ENCODE measurements at regions not wholly inside any gene's neighbourhood (a gene's known extent, or its start where the extent isn't known, plus 50 kb on each side); places are given as distances from the start of the nearest gene placed in this dataset.

DNA sequence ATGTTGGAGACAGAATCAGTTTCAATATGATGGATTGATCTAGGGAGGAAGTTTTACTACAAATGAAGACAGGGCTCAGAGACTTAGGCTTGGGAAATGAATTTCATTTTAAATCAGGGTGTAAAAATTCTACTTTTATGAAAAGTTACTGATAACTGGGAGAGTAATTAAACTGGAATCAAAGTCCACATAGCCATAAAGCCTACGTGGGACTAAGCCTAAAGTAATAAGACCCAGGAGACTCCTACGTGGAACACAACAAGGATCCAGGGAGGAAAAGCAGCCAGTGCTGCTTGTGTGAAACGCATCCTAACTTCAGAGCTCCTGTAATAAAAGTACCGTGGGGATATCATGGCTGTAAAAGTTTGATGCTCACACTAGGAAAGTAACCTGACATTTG, 152.0 kb upstream of the MYO16 start:
- H2AFZ ChIP-seq (ENCODE audit: low read length): no peak overlapping the region
- H3K36me3 ChIP-seq (replicated peaks in 1 of 2; ENCODE audit: control insufficient read depth in 1 of 2, insufficient read depth in 2 of 2, low read length in 2 of 2): no peaks in the 10 kb centered on the region
- no peak overlapping the region for H3K4me3 ChIP-seq (replicated peaks in 1 of 3; ENCODE audit: insufficient read depth in 1 of 3, low read depth in 2 of 3, low read length in 3 of 3)
- in situ Hi-C loops (cut with HindIII; ENCODE audit: extremely low pct_ligation_motif_present, low pct_unique_long_range_greater_than_20kb): no loop called here
- DNase-seq (ENCODE audit: low spot score): no peak
- H3K27ac ChIP-seq (ENCODE audit: extremely low read length, insufficient read depth, low read length): no peak overlapping the region
- H3K9ac ChIP-seq (ENCODE audit: insufficient read depth, low read depth, low read length): no peak overlapping the region
- FAIRE-seq: no peak
- no peaks in the 10 kb centered on the region for H3K4me1 ChIP-seq (ENCODE audit: insufficient read depth, low read length)
- no peaks in the 10 kb centered on the region for H3K79me2 ChIP-seq (ENCODE audit: insufficient read depth, low read length)
- intact Hi-C loops (cut with micrococcal nuclease; ENCODE audit: unreplicated experiment): no loop called here
- ChIA-PET CTCF (ENCODE audit: low intra/inter-chr PET ratio, low total read pairs) (no interaction called here), POLR2A (no interaction called here)
- H3K4me2 ChIP-seq (ENCODE audit: low read depth, low read length): no peak overlapping the region
- TF ChIP-seq, protein P1, sequence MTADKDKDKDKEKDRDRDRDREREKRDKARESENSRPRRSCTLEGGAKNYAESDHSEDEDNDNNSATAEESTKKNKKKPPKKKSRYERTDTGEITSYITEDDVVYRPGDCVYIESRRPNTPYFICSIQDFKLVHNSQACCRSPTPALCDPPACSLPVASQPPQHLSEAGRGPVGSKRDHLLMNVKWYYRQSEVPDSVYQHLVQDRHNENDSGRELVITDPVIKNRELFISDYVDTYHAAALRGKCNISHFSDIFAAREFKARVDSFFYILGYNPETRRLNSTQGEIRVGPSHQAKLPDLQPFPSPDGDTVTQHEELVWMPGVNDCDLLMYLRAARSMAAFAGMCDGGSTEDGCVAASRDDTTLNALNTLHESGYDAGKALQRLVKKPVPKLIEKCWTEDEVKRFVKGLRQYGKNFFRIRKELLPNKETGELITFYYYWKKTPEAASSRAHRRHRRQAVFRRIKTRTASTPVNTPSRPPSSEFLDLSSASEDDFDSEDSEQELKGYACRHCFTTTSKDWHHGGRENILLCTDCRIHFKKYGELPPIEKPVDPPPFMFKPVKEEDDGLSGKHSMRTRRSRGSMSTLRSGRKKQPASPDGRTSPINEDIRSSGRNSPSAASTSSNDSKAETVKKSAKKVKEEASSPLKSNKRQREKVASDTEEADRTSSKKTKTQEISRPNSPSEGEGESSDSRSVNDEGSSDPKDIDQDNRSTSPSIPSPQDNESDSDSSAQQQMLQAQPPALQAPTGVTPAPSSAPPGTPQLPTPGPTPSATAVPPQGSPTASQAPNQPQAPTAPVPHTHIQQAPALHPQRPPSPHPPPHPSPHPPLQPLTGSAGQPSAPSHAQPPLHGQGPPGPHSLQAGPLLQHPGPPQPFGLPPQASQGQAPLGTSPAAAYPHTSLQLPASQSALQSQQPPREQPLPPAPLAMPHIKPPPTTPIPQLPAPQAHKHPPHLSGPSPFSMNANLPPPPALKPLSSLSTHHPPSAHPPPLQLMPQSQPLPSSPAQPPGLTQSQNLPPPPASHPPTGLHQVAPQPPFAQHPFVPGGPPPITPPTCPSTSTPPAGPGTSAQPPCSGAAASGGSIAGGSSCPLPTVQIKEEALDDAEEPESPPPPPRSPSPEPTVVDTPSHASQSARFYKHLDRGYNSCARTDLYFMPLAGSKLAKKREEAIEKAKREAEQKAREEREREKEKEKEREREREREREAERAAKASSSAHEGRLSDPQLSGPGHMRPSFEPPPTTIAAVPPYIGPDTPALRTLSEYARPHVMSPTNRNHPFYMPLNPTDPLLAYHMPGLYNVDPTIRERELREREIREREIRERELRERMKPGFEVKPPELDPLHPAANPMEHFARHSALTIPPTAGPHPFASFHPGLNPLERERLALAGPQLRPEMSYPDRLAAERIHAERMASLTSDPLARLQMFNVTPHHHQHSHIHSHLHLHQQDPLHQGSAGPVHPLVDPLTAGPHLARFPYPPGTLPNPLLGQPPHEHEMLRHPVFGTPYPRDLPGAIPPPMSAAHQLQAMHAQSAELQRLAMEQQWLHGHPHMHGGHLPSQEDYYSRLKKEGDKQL (CRISPR knock-in tag; IDR thresholded peaks at IDR 0.05; ENCODE audit: low read depth): no peak
- TF ChIP-seq SAFB2 (CRISPR knock-in tag; IDR thresholded peaks at IDR 0.05; ENCODE audit: borderline replicate concordance, low read depth): no peak
- BruUV-seq (replicated peaks): no TSS peak
- H3K9me3 ChIP-seq (ENCODE audit: low read length): peaks cover 8% of the 10 kb centered on the region; the same call in 1 of the 2 replicates
- no peaks in the 10 kb centered on the region; a peak in 1 of 5 replicates for H3K27me3 ChIP-seq (ENCODE audit: control insufficient read depth in 1 of 2, insufficient read depth in 2 of 2, low read length in 2 of 2)
- no peak for ATAC-seq
- 3% methylated on average over 4 of the region's 4 CpGs for WGBS (ENCODE audit: low lambda C conversion rate)
- no peaks in the 10 kb centered on the region for H4K20me1 ChIP-seq (ENCODE audit: insufficient read depth, low read length)

DNA sequence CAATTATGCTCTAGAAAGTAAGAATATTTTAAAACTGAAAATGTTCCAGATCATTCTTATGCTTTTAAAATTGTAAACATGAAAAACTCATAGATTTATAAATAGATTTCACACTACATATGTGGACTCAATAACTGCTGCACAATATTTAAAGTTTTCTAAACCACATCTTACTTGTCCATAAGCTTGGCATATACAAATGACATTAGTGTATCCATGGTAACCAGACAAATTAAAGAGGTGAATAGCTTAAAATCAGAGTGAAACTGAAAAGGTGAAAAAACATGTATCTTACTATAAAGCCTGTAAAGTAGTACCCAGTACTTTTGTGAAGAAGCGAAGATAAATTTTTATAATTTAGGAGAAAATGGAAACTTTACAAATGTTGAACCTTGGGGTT, 151.2 kb upstream of the MYO16 start:
- no peaks in the 10 kb centered on the region for H3K79me2 ChIP-seq (ENCODE audit: insufficient read depth, low read length)
- H2AFZ ChIP-seq (ENCODE audit: low read length): no peak overlapping the region
- no peak overlapping the region for H3K4me2 ChIP-seq (ENCODE audit: low read depth, low read length)
- H3K27me3 ChIP-seq (ENCODE audit: control insufficient read depth in 1 of 2, insufficient read depth in 2 of 2, low read length in 2 of 2): no peaks in the 10 kb centered on the region; a peak in 1 of 5 replicates
- no peak overlapping the region for H3K9ac ChIP-seq (ENCODE audit: insufficient read depth, low read depth, low read length)
- 0% methylated on average over 1 of the region's 1 CpG for WGBS (ENCODE audit: low lambda C conversion rate)
- POLR2A ChIA-PET: no interaction called here
- no peak for DNase-seq (ENCODE audit: low spot score)
- H4K20me1 ChIP-seq (ENCODE audit: insufficient read depth, low read length): no peaks in the 10 kb centered on the region
- ATAC-seq: no peak
- no peaks in the 10 kb centered on the region; the same call in 1 of the 2 replicates for H3K9me3 ChIP-seq (ENCODE audit: low read length)
- no peaks in the 10 kb centered on the region for H3K4me1 ChIP-seq (ENCODE audit: insufficient read depth, low read length)
- no TSS peak for BruUV-seq (replicated peaks)
- intact Hi-C loops (cut with micrococcal nuclease; ENCODE audit: unreplicated experiment): no loop called here
- H3K36me3 ChIP-seq (replicated peaks in 1 of 2; ENCODE audit: control insufficient read depth in 1 of 2, insufficient read depth in 2 of 2, low read length in 2 of 2): no peaks in the 10 kb centered on the region
- in situ Hi-C loops (cut with HindIII; ENCODE audit: extremely low pct_ligation_motif_present, low pct_unique_long_range_greater_than_20kb): no loop called here
- no peak overlapping the region for H3K4me3 ChIP-seq (replicated peaks in 1 of 3; ENCODE audit: insufficient read depth in 1 of 3, low read depth in 2 of 3, low read length in 3 of 3)
- no peak overlapping the region for H3K27ac ChIP-seq (ENCODE audit: extremely low read length, insufficient read depth, low read length)
- CTCF ChIA-PET (ENCODE audit: low intra/inter-chr PET ratio, low total read pairs): no interaction called here
- FAIRE-seq: no peak
- TF ChIP-seq, protein P2, sequence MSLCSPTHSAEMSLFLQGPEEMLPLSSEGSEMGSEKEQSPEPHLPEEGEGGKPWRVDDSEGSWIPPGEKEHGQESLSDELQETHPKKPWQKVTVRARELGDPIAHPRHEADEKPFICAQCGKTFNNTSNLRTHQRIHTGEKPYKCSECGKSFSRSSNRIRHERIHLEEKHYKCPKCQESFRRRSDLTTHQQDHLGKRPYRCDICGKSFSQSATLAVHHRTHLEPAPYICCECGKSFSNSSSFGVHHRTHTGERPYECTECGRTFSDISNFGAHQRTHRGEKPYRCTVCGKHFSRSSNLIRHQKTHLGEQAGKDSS (CRISPR knock-in tag; IDR thresholded peaks at IDR 0.05; ENCODE audit: borderline replicate concordance, low read depth): no peak
- TF ChIP-seq JUNB (CRISPR knock-in tag; IDR thresholded peaks at IDR 0.05; ENCODE audit: borderline replicate concordance): no peak
- TF ChIP-seq, protein P3, sequence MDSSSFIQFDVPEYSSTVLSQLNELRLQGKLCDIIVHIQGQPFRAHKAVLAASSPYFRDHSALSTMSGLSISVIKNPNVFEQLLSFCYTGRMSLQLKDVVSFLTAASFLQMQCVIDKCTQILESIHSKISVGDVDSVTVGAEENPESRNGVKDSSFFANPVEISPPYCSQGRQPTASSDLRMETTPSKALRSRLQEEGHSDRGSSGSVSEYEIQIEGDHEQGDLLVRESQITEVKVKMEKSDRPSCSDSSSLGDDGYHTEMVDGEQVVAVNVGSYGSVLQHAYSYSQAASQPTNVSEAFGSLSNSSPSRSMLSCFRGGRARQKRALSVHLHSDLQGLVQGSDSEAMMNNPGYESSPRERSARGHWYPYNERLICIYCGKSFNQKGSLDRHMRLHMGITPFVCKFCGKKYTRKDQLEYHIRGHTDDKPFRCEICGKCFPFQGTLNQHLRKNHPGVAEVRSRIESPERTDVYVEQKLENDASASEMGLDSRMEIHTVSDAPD (CRISPR knock-in tag; IDR thresholded peaks at IDR 0.05): no peak
- TF ChIP-seq ZNF557 (CRISPR knock-in tag; IDR thresholded peaks at IDR 0.05): no peak
- TF ChIP-seq, protein P4, sequence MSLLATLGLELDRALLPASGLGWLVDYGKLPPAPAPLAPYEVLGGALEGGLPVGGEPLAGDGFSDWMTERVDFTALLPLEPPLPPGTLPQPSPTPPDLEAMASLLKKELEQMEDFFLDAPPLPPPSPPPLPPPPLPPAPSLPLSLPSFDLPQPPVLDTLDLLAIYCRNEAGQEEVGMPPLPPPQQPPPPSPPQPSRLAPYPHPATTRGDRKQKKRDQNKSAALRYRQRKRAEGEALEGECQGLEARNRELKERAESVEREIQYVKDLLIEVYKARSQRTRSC (CRISPR knock-in tag; IDR thresholded peaks at IDR 0.05; ENCODE audit: low read depth): no peak
- no peak for TF ChIP-seq GABPB1 (CRISPR knock-in tag; IDR thresholded peaks at IDR 0.05)
- no peak for TF ChIP-seq MED1 (CRISPR knock-in tag; IDR thresholded peaks at IDR 0.05)
- no peak for TF ChIP-seq MAZ (IDR thresholded peaks at IDR 0.05; ENCODE audit: borderline replicate concordance, low read depth, low read length)
- no peak for TF ChIP-seq MAZ (CRISPR knock-in tag; IDR thresholded peaks at IDR 0.05; ENCODE audit: low read depth)
